HG03060 (cell line): ENCODE measurements at regions not wholly inside any gene's neighbourhood (a gene's known extent, or its start where the extent isn't known, plus 50 kb on each side); places are given as distances from the start of the nearest gene placed in this dataset.

ENCODE experiments used
- ATAC-seq: cut with Tn5 transposase; IDR thresholded peaks from one replicate; pipeline ENCODE4 v1.9.1; 2021; ENCODE audit warnings: low read depth, moderate number of reproducible peaks; ENCODE audit not compliant: unreplicated experiment

DNA sequence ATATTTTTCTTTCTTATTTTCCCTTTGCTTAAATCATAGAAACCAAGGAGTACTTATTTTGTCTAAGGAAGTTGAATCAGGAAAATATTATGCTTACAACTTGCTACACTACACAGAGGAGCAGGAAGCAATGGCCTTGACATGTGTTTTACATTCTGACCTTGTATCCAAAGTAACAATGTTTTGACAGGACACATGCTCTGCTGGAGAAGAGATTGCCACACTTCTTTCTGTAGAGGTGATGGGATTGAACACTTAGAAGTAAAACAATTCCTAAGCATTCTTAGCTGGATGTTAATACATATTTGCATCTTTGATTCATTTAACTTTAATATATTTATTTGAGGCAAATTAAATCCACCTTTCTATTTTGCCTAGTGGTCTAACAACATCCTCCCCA, 929.1 kb downstream of the DSC3 start:
- no peak for ATAC-seq

- ATAC-seq: no peak
These were observed 936.2 kb downstream of the DSC3 start for GRCh38 chr18:30106356-30106755.

- ATAC-seq: no peak
These were observed 938.7 kb downstream of the DSC3 start for GRCh38 chr18:30103881-30104280.

- no peak for ATAC-seq
These were observed 945.7 kb downstream of the DSC3 start for GRCh38 chr18:30096796-30097195.

DNA sequence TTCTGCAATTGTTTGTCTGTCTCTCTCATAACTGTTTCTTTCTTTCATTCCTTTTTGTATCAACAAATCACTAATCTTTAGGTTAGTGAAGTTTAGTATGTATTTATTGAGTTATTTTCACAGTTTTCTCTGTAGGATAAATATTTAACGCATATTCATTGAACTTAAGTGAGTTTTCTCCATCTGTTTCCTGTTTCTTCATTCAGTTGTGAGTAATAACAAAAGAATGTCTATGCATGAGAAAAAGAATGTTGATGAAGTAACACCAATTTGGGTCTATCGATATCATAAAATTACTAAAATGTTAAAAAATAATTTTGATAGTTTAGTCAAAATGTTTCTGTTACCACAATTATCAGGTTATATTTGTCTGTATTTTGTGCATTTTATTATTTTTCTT, 948.0 kb downstream of the DSC3 start:
- no peak for ATAC-seq

- ATAC-seq: no peak
These were observed 949.2 kb downstream of the DSC3 start for GRCh38 chr18:30093376-30093775.

- ATAC-seq: no peak
These were observed 954.1 kb downstream of the DSC3 start for GRCh38 chr18:30088238-30089015.

GRCh38 chr18:30086351-30086750, 956.2 kb downstream of the DSC3 start:
- no peak for ATAC-seq

DNA sequence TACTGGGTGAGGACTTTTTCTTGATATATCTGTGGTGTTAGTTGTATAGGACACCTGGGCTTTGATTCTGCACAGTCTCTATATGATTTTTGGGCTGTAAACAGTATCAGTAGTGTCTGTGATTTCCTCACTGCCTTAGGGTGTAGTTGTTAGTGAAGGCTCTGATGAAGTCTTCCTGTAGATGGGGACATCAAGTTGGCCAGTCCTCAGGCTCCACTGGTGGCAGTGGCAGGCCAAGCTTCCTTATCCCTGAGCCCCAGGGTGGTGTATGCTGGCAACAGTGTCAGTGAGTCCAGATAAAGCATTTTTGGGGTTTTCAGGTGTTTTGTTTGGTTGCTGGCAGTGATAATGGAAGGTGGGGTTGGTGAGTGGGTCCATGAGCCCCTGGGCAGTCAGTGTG, 961.4 kb downstream of the DSC3 start:
- ATAC-seq: no peak

DNA sequence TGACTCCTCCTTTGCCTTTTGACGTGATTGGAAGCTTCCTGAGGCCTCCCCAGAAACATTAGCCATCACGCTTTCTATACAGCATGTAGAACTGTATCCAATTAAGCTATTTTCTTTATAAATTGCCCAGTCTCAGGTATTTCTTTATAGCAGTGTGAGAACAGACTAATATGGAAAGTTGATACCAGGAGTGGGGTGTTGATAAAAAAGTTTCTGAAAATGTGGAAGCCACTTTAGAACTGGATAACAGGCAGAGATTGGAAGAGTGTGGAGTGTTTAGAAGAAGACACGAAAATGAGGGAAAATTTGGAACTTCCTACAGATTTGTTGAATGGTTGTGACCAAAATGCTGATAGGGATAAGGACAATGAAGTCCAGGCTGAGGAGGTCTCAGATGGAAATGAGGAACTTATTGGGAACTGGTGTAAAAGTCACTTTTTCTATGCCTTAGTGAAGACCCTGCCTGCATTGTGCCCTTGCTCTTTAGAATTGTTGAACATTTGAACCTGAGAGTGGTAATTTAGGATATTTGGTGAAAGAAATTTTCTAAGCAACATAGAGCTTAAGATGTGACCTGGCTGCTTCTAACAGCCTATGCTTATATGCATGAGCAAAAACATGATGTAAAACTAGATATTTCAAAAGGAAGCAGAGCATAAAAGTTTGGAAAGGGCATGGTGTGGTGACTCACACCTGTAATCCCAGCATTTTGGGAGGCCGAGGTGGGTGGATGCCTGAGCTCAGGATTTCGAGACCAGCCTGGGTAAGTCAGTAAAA, 969.7 kb downstream of the DSC3 start:
- no peak for ATAC-seq

- ATAC-seq: no peak
These were observed 976.3 kb downstream of the DSC3 start for GRCh38 chr18:30066288-30066687.

DNA sequence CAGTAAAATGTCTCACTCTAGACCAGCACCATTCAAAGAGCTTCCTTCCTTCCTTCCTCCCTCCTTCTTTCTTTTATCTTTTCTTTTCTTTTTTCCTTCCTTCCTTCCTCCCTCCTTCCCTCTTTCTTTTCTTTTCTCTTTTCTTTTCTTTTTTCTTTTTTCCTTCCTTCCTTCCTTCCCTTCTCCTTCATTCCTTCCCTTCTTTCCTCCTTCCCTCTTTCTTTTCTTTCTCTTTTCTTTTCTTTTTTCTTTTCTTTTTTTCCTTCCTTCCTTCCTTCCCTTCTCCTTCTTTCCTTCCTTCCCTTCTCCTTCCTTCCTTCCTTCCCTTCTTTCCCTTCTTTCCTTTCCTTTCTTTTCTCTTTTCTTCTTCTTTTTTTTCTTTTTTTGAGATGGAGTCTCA, 985.1 kb downstream of the DSC3 start:
- ATAC-seq: no peak

DNA sequence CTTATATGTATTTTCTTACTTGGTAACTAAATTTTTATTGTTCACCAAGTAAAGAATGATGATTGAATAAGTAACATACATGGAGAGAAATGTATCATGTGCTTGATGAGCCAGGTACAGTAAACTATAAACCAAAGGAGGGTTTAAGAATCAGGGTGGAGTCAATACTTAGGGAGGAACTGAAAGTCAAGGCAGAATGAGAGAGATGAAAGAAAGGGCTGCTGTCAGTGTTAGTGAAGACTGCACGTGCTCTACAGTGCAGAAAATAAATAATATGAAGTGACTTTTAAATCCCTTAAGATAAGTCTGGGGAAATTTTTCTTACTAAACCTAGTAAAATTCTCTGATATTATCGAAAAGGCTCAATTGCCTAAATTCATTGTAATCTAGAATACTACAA, 986.0 kb downstream of the DSC3 start:
- ATAC-seq: no peak

GRCh38 chr18:30044496-30044895, 998.0 kb downstream of the DSC3 start:
- no peak for ATAC-seq

DNA sequence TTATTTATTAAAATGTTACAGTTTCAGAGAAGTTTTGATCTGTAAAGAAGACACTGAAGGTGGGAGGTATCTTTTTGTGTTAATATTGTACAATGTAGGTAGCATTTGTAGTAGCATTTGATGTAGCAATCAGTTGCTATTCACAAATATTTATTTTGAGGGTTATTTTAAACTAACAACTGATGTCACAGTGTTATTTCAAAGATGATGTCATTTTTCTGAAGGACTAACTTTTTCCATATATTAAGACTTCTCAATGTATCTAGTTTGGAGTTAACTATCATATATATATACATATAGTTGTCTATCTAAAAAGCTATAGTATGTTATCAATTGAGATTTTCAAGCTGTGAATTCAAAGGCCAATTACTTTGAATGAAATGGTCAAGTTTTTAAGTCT, 1003.3 kb downstream of the DSC3 start:
- ATAC-seq: no peak

DNA sequence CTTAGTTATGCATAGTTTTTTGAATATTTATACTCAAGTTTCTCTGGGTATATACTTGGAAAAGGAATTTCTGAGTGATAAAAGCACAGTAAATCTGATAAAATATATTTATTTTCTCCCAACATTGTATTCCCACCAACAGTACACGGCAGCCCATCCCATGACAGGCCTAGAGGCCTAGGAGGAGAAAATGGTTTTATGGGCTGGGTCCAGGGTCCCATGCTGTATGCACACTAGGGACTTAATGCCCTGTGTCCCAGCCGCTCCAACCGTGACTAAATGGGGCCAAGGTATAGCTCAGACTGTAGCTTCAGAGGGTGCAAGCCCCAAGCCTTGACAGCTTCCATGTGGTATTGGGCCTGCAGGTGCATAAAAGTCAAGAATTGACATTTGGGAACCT, 1007.7 kb downstream of the DSC3 start:
- no peak for ATAC-seq

DNA sequence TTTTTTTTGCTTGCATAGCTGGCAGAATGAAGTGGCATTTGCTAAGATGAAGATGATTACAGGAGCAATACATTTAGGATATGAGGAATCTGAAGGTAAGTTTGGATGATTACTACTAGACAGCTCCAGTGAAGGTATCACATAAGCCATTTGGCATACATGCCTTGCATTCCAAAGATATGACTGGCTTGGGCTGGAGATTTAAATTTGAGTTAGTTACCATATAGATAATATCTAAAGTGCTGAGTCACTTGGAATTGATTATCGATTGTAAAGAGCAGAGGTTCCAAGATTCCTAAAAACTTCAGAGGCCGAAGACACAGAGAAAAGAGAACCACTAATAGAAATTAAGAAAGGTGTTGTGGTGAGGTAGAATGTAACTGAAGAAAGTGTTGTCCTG, 1026.4 kb downstream of the DSC3 start:
- ATAC-seq: no peak

DNA sequence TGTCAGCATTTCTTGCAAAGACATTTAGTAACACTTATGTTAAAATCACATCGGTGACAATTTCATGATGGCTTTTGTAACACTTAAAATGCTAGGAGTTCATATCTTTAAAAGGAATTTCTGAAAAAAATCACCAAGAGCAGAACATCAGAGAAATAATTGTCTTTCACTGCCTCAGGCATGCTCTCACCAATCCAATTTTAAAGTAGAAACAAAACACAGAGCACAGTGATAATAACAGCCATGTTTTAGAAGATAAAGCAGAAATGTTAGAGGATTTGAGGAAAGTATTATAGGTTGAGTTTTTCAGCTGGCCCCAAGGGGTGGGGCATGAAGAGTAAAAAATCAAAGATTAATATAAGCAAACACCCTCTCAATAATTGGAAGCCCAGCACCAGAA, 1037.6 kb downstream of the DSC3 start:
- ATAC-seq: no peak

DNA sequence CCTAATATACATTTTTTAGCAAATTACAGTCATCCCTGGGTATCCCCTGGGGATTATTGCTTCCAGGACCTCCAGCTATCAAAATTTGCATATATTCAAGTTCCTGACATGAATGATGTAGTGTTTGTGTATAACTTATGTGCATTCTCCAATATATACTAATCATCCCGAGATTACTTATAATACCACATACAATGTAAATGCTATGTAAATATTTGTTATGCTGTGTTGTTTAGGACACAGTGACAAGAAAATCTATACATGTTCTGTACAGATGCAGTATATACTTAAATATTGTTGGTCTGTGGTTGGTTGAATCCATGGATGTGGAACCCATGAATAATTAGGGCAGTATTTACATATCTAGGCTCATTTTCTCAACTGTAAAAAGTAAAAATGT, 1060.3 kb downstream of the DSC3 start:
- no peak for ATAC-seq

DNA sequence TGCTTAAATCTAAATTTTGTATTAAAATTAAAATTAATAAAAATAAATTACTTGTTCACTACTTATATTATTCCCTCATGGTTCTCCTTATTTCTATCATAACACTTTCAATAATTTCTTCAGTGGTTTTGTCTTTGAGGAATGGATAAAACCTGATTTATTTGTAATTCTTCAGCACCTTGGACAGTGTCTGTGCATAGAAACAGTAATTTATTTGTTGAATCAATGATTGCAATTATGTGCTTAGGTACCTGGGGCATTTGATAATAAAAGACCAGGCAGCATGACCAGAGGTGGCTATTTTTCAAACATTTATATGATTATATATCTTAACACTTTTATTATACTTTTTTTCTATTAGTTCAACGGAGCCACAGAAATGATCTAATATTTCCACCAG, 1062.7 kb downstream of the DSC3 start:
- ATAC-seq: no peak

DNA sequence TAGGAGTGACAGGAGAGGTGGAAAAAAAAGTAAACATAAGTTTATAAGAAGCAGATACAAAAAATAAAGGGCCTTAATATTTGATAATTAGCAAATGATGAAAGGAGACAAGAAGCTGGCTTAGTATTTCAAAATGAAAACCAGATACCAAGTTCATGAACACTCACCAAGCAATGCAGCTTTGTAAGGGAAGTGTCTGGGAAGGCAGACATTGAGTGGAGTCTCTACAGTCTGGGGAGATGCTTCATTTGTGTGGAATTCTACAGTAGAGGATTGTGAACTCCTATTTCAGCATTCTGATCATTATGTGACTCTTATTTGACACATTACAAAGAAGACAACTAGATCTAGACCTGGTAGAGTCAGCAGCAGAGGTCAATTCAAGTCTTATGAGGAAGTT, 1072.7 kb downstream of the DSC3 start:
- ATAC-seq: no peak

- ATAC-seq: no peak
These were observed 1080.0 kb downstream of the DSC3 start for GRCh38 chr18:29962579-29962978.
